IMR-90 (cell line): ENCODE measurements at regions not wholly inside any gene's neighbourhood (a gene's known extent, or its start where the extent isn't known, plus 50 kb on each side); places are given as distances from the start of the nearest gene placed in this dataset.

Source experiments
- ATAC-seq: fragments of 200-7000 bp; cut with Tn5 transposase; 2 replicates; pipeline ENCODE4 v1.9.1; 2020; ENCODE audit warnings: low read depth, mild to moderate bottlenecking, moderate library complexity
- BruUV-seq: library from RNA; stranded (reverse); fragments of 400-500 nt; replicated peaks from 2 replicates; lab custom pipeline; 2021; lab: Mats Ljungman, UMichigan
- CTCF ChIA-PET: fragments of 300-600 bp; formaldehyde crosslinking; extraction: SDS; loops from one replicate; lab custom pipeline; 2021; ENCODE audit warnings: antibody characterized with exemption; lab: Yijun Ruan, JAX
- POLR2A ChIA-PET: fragments of 300-600 bp; sonication (Branson Sonifier 250); formaldehyde crosslinking; loops from one replicate; lab custom pipeline; 2022; ENCODE audit warnings: antibody characterized with exemption; ENCODE audit not compliant: unreplicated experiment; lab: Charles Lee
- DNase-seq: peaks from one replicate; pipeline ENCODE4 v3.0.0; 2013
- H2AFZ ChIP-seq: replicated peaks from 2 replicates; pipeline ENCODE3; 2013; ENCODE audit warnings: low read length, mild to moderate bottlenecking; ENCODE audit not compliant: poor library complexity
- H2AK5ac ChIP-seq: 2 replicates; pipeline ENCODE4 v1.6.1; 2013; ENCODE audit warnings: low read depth, low read length, inconsistent platforms
- H2AK9ac ChIP-seq: replicated peaks from 2 replicates; pipeline ENCODE3; 2013; ENCODE audit warnings: mild to moderate bottlenecking, low read depth, low read length, moderate library complexity; ENCODE audit not compliant: poor library complexity
- H2BK120ac ChIP-seq: 2 replicates; pipeline ENCODE4 v1.6.1; 2013; ENCODE audit warnings: low read depth, low read length, inconsistent platforms
- H2BK15ac ChIP-seq: 3 replicates; pipeline ENCODE4 v1.6.1; 2013; ENCODE audit warnings: low read depth, low read length, inconsistent platforms
- H2BK20ac ChIP-seq: 2 replicates; pipeline ENCODE4 v1.6.1; 2013; ENCODE audit warnings: low read depth, mild to moderate bottlenecking, inconsistent platforms, low read length, moderate library complexity
- H2BK5ac ChIP-seq: 2 replicates; pipeline ENCODE4 v1.6.1; 2013; ENCODE audit warnings: mild to moderate bottlenecking, low read depth, low read length, inconsistent platforms; ENCODE audit not compliant: poor library complexity, severe bottlenecking
- H3K14ac ChIP-seq: replicated peaks from 2 replicates; pipeline ENCODE4 v1.6.1; 2013; ENCODE audit warnings: low read depth, low read length, inconsistent platforms
- H3K18ac ChIP-seq: 2 replicates; pipeline ENCODE4 v1.6.1; 2013; ENCODE audit warnings: low read depth, low read length, control low read depth
- H3K23ac ChIP-seq: 2 replicates; pipeline ENCODE4 v1.6.1; 2013; ENCODE audit warnings: low read depth, low read length, inconsistent platforms
- H3K27ac ChIP-seq: 2 replicates; pipeline ENCODE4 v1.5.1; 2013; ENCODE audit warnings: mild to moderate bottlenecking, control low read depth, low read length; ENCODE audit not compliant: insufficient read depth
- H3K27me3 ChIP-seq: 2 replicates; pipeline ENCODE4 v1.6.1; 2013; ENCODE audit warnings: low read length; ENCODE audit not compliant: control insufficient read depth, insufficient read depth
- H3K36me3 ChIP-seq: 2 replicates; pipeline ENCODE4 v1.6.1; 2013; ENCODE audit warnings: low read length, mixed read lengths; ENCODE audit not compliant: control insufficient read depth, insufficient read depth
- H3K4ac ChIP-seq: 2 replicates; pipeline ENCODE4 v1.6.1; 2013; ENCODE audit warnings: low read depth, low read length, inconsistent platforms
- H3K4me1 ChIP-seq: 2 replicates; pipeline ENCODE4 v1.6.1; 2013; ENCODE audit warnings: low read length, mixed read lengths; ENCODE audit not compliant: control insufficient read depth, insufficient read depth
- H3K4me2 ChIP-seq: 2 replicates; pipeline ENCODE4 v1.6.1; 2013; ENCODE audit warnings: low read depth, mild to moderate bottlenecking, control low read depth, low read length, moderate library complexity
- H3K4me3 ChIP-seq: 2 replicates; pipeline ENCODE4 v1.5.1; 2013; ENCODE audit warnings: low read depth, mild to moderate bottlenecking, control low read depth, low read length, moderate library complexity; ENCODE audit not compliant: insufficient read depth
- H3K56ac ChIP-seq: 2 replicates; pipeline ENCODE4 v1.6.1; 2013; ENCODE audit warnings: low read length, inconsistent platforms; ENCODE audit not compliant: insufficient read depth; ENCODE audit errors: extremely low read depth
- H3K79me1 ChIP-seq, 2 experiments: 2 replicates each; pipeline ENCODE4 v1.6.1; 2013; ENCODE audit warnings: low read length in 2 of 2, inconsistent platforms in 1 of 2, low read depth in 1 of 2
- H3K9ac ChIP-seq: 2 replicates; pipeline ENCODE4 v1.6.1; 2013; ENCODE audit warnings: low read depth, low read length, control low read depth
- H3K9me1 ChIP-seq: 2 replicates; pipeline ENCODE4 v1.6.1; 2013; ENCODE audit warnings: low read length, inconsistent platforms; ENCODE audit not compliant: insufficient read depth
- H3K9me3 ChIP-seq: 2 replicates; pipeline ENCODE4 v1.6.1; 2013; ENCODE audit warnings: low read length; ENCODE audit not compliant: control insufficient read depth, insufficient read depth
- H4K20me1 ChIP-seq: 2 replicates; pipeline ENCODE4 v1.6.1; 2013; ENCODE audit warnings: low read length, inconsistent platforms; ENCODE audit not compliant: insufficient read depth
- H4K5ac ChIP-seq: 2 replicates; pipeline ENCODE4 v1.6.1; 2013; ENCODE audit warnings: mild to moderate bottlenecking, low read depth, low read length, control low read depth
- H4K8ac ChIP-seq, 2 experiments: 2 replicates each; pipeline ENCODE4 v1.6.1; 2013; ENCODE audit warnings: low read depth in 2 of 2, low read length in 2 of 2, control low read depth in 1 of 2, inconsistent platforms in 1 of 2
- H4K91ac ChIP-seq: 2 replicates; pipeline ENCODE4 v1.6.1; 2013; ENCODE audit warnings: low read depth, low read length, inconsistent platforms; ENCODE audit not compliant: insufficient read depth
- BHLHE40 ChIP-seq: fragments of 150-350 bp; IDR thresholded peaks from 2 replicates; pipeline ENCODE4 v1.6.1; 2016; ENCODE audit warnings: mild to moderate bottlenecking, low read depth, low read length
- CHD1 ChIP-seq: IDR thresholded peaks from 2 replicates; pipeline ENCODE4 v1.6.1; 2012; ENCODE audit warnings: low read depth, low read length, improper control_type of control experiment
- CTCF ChIP-seq: conservative IDR thresholded peaks from 2 replicates; pipeline ENCODE4 v1.5.1; 2012; ENCODE audit warnings: mild to moderate bottlenecking, low read depth, low read length, improper control_type of control experiment
- MAFK ChIP-seq: IDR thresholded peaks from 2 replicates; pipeline ENCODE4 v1.6.1; 2012; ENCODE audit warnings: low read depth, low read length, improper control_type of control experiment
- RAD21 ChIP-seq: IDR thresholded peaks from 2 replicates; pipeline ENCODE4 v1.6.1; 2012; ENCODE audit warnings: low read length, improper control_type of control experiment
- RCOR1 ChIP-seq: IDR thresholded peaks from 2 replicates; pipeline ENCODE4 v1.6.1; 2012; ENCODE audit warnings: mild to moderate bottlenecking, low read length, improper control_type of control experiment; ENCODE audit not compliant: insufficient replicate concordance
- RFX5 ChIP-seq: IDR thresholded peaks from 2 replicates; pipeline ENCODE4 v1.8.0; 2012; ENCODE audit warnings: low read depth, mild to moderate bottlenecking, low read length, moderate library complexity
- SMC3 ChIP-seq: fragments of 150-350 bp; IDR thresholded peaks from 2 replicates; pipeline ENCODE4 v1.6.1; 2016; ENCODE audit warnings: low read depth, mild to moderate bottlenecking, antibody characterized with exemption, low read length, moderate library complexity
- WGBS, 2 experiments: methylation state at CpG; one replicate each; pipeline versions ENCODE4 v1.1.5 to v1.1.7; 2013; ENCODE audit warnings: missing lambda C conversion rate in 2 of 2; ENCODE audit not compliant: insufficient read length in 1 of 2; ENCODE audit errors: extremely low coverage in 2 of 2; 5-methylcytosine and 5-hydroxymethylcytosine counted together
- dilution Hi-C: fragments of 300-500 bp; cut with HindIII; formaldehyde crosslinking; loops from one replicate; pipeline ENCODE4 v1.14.3; 2018; ENCODE audit warnings: low sequenced_read_pairs; ENCODE audit not compliant: unreplicated experiment
- in situ Hi-C: fragments of 300-500 bp; cut with MboI; formaldehyde crosslinking; loops from 3 replicates; pipeline ENCODE4 v1.14.3; 2019; ENCODE audit warnings: low sequenced_read_pairs, inconsistent platforms, mixed read lengths
- intact Hi-C: fragments of 100-400 bp; cut with micrococcal nuclease; formaldehyde crosslinking; loops from 2 replicates; pipeline ENCODE4 v1.10.0; 2022

- Histone ChIP-seq H4K5ac (no peak overlapping the region), H3K36me3 (no peaks in the 10 kb centered on the region), H3K9me1 (no peaks in the 10 kb centered on the region), H3K18ac (no peak overlapping the region), H3K27ac (no peak overlapping the region), H3K9me3 (no peaks in the 10 kb centered on the region), H2BK5ac (no peak overlapping the region), H2BK120ac (no peak overlapping the region), H2AK9ac (no peak overlapping the region), H3K4me3 (no peak overlapping the region), H3K4me1 (no peaks in the 10 kb centered on the region), H3K79me1 (no peaks in the 10 kb centered on the region), H2BK15ac (no peak overlapping the region), H2BK20ac (no peak overlapping the region), H3K4me2 (no peak overlapping the region), H4K20me1 (no peaks in the 10 kb centered on the region), H3K14ac (no peak overlapping the region), H3K23ac (no peak overlapping the region), H3K4ac (no peak overlapping the region), H3K56ac (no peak overlapping the region), H2AK5ac (no peak overlapping the region), H3K27me3 (peaks cover 15% of the 10 kb centered on the region), H2AFZ (no peak overlapping the region), H3K9ac (no peak overlapping the region), H4K8ac (no peak overlapping the region), H4K91ac (no peak overlapping the region)
- in situ Hi-C loops, result no loop called here
- no peak for DNase-seq
- ATAC-seq, result no peak
- dilution Hi-C loops, result no loop called here
- POLR2A ChIA-PET, result no interaction called here
- CTCF ChIA-PET, result no interaction called here
- no CpG with 5 or more reads among the region's 7 CpGs for WGBS, 2 experiments
- intact Hi-C loops, result no loop called here
- TF ChIP-seq SMC3 (no peak), BHLHE40 (no peak), MAFK (no peak), RCOR1 (no peak), RFX5 (no peak), CTCF (no peak), CHD1 (no peak), RAD21 (no peak)
- no TSS peak for BruUV-seq
These were observed 705.6 kb upstream of the ID2 start for GRCh38 chr2:7976206-7976605.
